Dendritic cell treated with granulocyte-macrophage colony-stimulating factor and Interleukin-4, amounts not matched to agents 40 ng/mL and 50 ng/mL, for 4 days (primary cell): ENCODE measurements at regions not wholly inside any gene's neighbourhood (a gene's known extent, or its start where the extent isn't known, plus 50 kb on each side); places are given as distances from the start of the nearest gene placed in this dataset.

ENCODE experiments used
- H3K27ac Mint-ChIP-seq: one replicate; pipeline ENCODE4 v1.8.0; 2022; ENCODE audit warnings: mild to moderate bottlenecking, mixed read lengths
- H3K27me3 Mint-ChIP-seq: one replicate; pipeline ENCODE4 v1.8.0; 2022; ENCODE audit warnings: mild to moderate bottlenecking, mixed read lengths
- H3K36me3 Mint-ChIP-seq: one replicate; pipeline ENCODE4 v1.8.0; 2022; ENCODE audit warnings: low read depth, mixed read lengths
- H3K4me1 Mint-ChIP-seq: one replicate; pipeline ENCODE4 v1.8.0; 2022; ENCODE audit warnings: low read depth, mixed read lengths
- H3K4me3 Mint-ChIP-seq: one replicate; pipeline ENCODE4 v1.8.0; 2022; ENCODE audit warnings: mild to moderate bottlenecking, moderate library complexity, mixed read lengths
- H3K9me3 Mint-ChIP-seq: one replicate; pipeline ENCODE4 v1.8.0; 2022; ENCODE audit warnings: mixed read lengths
- intact Hi-C: fragments of 100-400 bp; cut with micrococcal nuclease; formaldehyde crosslinking; loops from one replicate; pipeline ENCODE4 v1.15.0; 2022

DNA sequence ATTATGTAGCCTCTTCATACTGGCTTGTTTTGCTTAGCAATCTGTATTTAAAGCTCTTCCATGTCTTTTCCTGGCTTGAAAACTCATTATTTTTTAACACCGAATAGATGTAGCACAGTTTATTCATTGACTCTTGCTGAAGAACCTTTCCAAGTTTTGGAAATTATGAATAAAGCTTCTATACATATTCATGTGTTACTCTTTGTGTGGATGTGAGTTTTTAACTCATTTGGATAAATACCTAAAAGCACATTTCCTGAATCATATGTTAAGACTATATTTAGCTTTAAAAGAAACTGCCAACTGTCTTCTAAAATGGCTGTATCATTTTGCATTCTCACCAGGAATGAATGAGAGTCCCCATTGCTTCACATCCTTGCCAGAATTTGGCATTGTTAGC lies 2061.7 kb upstream of the AGA start:
- H3K4me3 Mint-ChIP-seq = no peak overlapping the region
- intact Hi-C loops = no loop called here
- H3K36me3 Mint-ChIP-seq = no peaks in the 10 kb centered on the region
- no peaks in the 10 kb centered on the region for H3K27me3 Mint-ChIP-seq
- H3K9me3 Mint-ChIP-seq = peaks cover 45% of the 10 kb centered on the region
- no peaks in the 10 kb centered on the region for H3K4me1 Mint-ChIP-seq
- H3K27ac Mint-ChIP-seq = no peak overlapping the region

DNA sequence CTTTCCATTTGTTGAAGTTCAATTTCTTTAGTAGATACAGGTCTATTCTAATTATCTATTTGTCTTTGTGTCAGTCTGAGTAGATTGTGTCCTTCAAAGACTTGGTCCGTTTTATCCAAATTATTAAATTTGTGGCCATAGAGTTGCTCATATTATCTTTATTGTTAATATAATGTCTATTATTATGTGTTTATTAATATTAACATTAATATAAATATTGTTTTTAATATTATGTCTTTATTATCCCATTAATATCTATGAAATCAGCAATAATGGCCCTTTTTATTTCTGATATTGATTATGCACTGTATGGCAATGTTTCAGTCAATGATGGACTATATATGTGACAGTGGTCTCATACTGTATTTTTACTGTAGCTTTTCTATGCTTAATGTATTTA lies 2067.3 kb upstream of the AGA start:
- H3K27ac Mint-ChIP-seq = no peak overlapping the region
- H3K4me3 Mint-ChIP-seq = no peak overlapping the region
- H3K36me3 Mint-ChIP-seq = no peaks in the 10 kb centered on the region
- no peaks in the 10 kb centered on the region for H3K4me1 Mint-ChIP-seq
- intact Hi-C loops = no loop called here
- H3K27me3 Mint-ChIP-seq = no peaks in the 10 kb centered on the region
- H3K9me3 Mint-ChIP-seq = peaks cover 56% of the 10 kb centered on the region

DNA sequence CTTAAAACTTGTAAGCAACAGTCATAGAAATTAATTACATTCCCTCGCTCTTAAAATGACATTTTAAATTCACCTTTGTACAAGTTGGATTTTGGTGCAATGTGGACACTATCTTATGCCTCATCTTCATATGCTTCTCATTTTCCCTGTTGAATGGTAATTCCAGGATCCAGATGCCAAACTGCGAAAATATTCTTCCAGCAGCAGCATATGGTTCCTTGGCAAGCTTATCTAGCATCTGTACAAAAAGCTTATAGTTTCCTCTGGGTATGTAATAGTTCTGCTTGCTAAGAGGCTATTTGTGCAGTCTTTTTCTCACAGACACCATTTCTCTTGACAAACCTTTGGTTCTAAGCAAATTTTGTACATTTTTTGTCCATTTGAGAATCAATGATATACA lies 2079.7 kb upstream of the AGA start:
- intact Hi-C loops = no loop called here

DNA sequence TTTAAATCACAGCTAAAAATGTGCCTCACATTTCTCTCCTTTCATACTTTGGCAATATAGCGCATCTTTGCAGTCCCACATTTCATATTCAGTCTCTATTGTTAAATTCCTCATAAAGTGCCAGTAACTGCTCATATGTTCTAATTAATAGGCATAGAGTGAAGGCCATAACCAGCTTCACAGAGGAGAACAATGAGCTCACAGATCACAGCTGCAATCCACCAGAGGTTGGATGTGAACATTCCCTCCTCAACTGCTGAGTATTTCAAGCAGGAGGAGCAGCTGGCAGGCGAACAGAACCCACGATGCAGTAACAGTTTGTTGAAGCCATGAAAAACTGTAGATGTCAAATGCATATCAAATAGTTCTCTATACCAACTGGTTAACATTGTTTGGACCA lies 2088.7 kb upstream of the AGA start:
- Mint-ChIP-seq H3K9me3 (peaks cover 16% of the 10 kb centered on the region), H3K36me3 (no peaks in the 10 kb centered on the region), H3K27me3 (no peaks in the 10 kb centered on the region), H3K4me1 (no peaks in the 10 kb centered on the region), H3K27ac (no peak overlapping the region), H3K4me3 (no peak overlapping the region)
- intact Hi-C loops = no loop called here

More for the DNA sequence above, 2079.7 kb upstream of the AGA start:
- H3K9me3 Mint-ChIP-seq = peaks cover 8% of the 10 kb centered on the region
- no peak overlapping the region for H3K27ac Mint-ChIP-seq
- H3K27me3 Mint-ChIP-seq = no peaks in the 10 kb centered on the region
- H3K4me1 Mint-ChIP-seq = no peaks in the 10 kb centered on the region
- H3K36me3 Mint-ChIP-seq = no peaks in the 10 kb centered on the region
- H3K4me3 Mint-ChIP-seq = no peak overlapping the region

DNA sequence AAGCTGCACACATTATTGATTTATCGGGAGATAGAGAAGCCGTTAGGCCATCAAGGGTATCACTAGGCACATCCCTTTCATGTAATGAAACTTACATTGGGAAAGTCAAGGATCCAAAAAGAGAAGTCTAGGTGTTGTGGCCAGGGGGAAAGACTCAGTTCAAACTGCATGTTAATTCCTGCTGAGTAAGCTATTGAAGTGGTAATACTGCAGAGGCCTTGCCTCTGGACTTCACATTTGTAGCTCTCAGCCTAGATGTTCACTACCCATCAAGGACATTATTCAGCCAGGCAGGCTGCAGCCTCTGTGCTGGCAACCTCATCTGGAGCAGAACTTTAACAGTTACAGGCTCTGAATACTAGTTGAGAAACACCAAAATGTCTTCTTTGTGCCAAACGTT lies 2094.5 kb upstream of the AGA start:
- no peak overlapping the region for H3K27ac Mint-ChIP-seq
- no peaks in the 10 kb centered on the region for H3K36me3 Mint-ChIP-seq
- intact Hi-C loops = no loop called here
- H3K4me1 Mint-ChIP-seq = no peaks in the 10 kb centered on the region
- no peaks in the 10 kb centered on the region for H3K27me3 Mint-ChIP-seq
- H3K4me3 Mint-ChIP-seq = no peak overlapping the region
- H3K9me3 Mint-ChIP-seq = peaks cover 9% of the 10 kb centered on the region

DNA sequence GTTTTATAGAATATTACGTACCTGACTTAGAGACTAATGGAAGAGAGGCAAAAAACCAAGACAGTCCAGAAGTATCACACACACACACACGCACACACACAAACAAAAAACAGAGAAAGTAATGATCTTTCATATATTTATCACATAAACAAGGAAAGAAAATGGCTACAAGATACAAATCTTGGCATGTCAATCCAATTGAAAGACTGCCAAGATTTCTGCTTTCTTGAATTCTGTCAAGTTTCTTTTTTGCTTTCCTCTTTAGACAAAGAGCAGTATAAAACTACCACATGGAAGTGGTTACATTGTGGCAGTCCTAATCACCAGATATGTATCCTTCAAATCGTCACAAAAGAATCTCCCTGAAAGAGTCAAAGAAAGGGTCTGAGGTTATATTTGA lies 2097.4 kb upstream of the AGA start:
- H3K4me1 Mint-ChIP-seq = no peaks in the 10 kb centered on the region
- no peak overlapping the region for H3K4me3 Mint-ChIP-seq
- intact Hi-C loops = no loop called here
- peaks cover 18% of the 10 kb centered on the region for H3K9me3 Mint-ChIP-seq
- no peaks in the 10 kb centered on the region for H3K36me3 Mint-ChIP-seq
- no peak overlapping the region for H3K27ac Mint-ChIP-seq
- H3K27me3 Mint-ChIP-seq = no peaks in the 10 kb centered on the region

DNA sequence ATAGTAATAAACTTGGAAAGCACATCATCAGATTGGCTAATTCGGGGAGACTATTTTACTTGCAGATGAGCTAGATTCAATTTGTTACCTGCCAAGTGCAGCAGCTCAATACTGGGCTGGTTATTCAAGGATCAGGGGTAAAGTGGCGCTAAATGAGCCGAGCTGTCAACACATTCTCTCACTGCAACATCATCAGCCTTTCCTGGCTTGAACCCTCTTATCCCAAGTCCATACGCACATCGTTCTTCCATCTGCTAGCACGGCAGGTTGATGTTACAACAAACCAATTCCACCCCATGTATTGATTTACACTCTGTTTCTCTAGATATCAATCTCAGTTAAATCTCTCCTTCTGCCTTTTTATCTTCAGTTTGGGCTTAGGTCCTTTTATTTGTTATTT lies 2101.5 kb upstream of the AGA start:
- H3K4me3 Mint-ChIP-seq = no peak overlapping the region
- H3K9me3 Mint-ChIP-seq = peaks cover 34% of the 10 kb centered on the region
- no peaks in the 10 kb centered on the region for H3K27me3 Mint-ChIP-seq
- H3K4me1 Mint-ChIP-seq = no peaks in the 10 kb centered on the region
- no peaks in the 10 kb centered on the region for H3K36me3 Mint-ChIP-seq
- intact Hi-C loops = no loop called here
- no peak overlapping the region for H3K27ac Mint-ChIP-seq

DNA sequence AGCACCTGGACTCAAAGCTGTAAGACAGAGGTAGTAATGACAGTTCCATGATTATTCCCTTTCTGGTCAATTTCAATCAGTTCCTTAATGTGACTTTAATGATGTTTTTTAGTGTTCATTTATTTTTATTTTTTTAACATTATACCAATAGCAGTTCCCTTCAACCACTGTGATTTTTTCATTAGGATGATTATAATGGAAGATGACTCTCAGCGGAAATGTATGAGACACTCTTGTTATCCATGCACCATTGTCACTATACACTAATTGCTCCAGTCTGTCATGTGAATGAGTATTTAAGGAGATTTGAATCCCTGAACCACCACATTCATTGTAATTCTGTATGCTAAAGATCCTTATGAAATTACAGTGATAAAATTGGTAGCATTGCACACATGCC lies 2102.3 kb upstream of the AGA start:
- no peaks in the 10 kb centered on the region for H3K27me3 Mint-ChIP-seq
- intact Hi-C loops = no loop called here

DNA sequence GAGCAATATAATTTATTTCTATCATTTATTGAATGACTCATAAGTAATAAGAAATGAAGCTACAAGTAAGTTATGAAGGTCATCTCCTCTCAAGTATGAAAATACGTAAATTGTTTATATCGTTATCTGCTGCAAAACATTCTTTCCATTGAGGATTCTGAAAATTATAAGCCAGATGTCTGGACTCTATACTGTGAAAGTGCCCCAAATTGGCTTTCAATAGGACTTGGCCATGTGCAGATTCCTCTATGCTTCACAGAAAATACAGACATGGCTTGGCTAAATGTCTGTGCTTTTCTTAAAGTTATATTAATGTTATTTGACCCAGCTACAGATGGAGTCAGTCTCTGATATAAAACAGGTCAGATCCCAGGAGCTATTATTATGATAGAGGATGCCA lies 2109.9 kb upstream of the AGA start:
- H3K27ac Mint-ChIP-seq = no peak overlapping the region
- H3K4me3 Mint-ChIP-seq = no peak overlapping the region
- peaks cover 9% of the 10 kb centered on the region for H3K9me3 Mint-ChIP-seq
- no peaks in the 10 kb centered on the region for H3K27me3 Mint-ChIP-seq
- intact Hi-C loops = no loop called here
- no peaks in the 10 kb centered on the region for H3K4me1 Mint-ChIP-seq
- no peaks in the 10 kb centered on the region for H3K36me3 Mint-ChIP-seq

More for the DNA sequence above, 2102.3 kb upstream of the AGA start:
- H3K4me3 Mint-ChIP-seq = no peak overlapping the region
- peaks cover 34% of the 10 kb centered on the region for H3K9me3 Mint-ChIP-seq
- H3K27ac Mint-ChIP-seq = no peak overlapping the region
- H3K36me3 Mint-ChIP-seq = no peaks in the 10 kb centered on the region
- H3K4me1 Mint-ChIP-seq = no peaks in the 10 kb centered on the region

DNA sequence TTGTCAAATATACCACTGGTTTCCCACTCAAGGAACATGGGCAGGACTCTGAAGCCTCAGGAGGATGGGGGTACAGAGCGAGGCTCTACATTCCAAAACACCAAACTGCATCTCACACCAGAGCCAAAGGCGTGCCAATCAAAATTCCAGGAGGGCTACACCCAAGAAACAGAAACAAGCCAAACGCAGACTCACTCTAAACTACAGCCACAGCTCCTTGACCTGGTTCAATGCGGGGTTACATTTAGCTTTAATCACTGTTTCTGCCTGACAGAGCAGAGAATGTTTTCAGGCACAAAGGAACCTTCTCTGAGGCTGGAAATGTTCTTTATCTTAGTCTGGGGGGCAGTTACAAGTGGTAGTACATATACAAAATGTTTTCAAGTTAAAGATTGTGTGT lies 2121.5 kb upstream of the AGA start:
- Mint-ChIP-seq H3K36me3 (no peaks in the 10 kb centered on the region), H3K4me3 (no peak overlapping the region), H3K27me3 (no peaks in the 10 kb centered on the region), H3K4me1 (no peaks in the 10 kb centered on the region), H3K27ac (no peak overlapping the region), H3K9me3 (peaks cover 51% of the 10 kb centered on the region)
- intact Hi-C loops = no loop called here

DNA sequence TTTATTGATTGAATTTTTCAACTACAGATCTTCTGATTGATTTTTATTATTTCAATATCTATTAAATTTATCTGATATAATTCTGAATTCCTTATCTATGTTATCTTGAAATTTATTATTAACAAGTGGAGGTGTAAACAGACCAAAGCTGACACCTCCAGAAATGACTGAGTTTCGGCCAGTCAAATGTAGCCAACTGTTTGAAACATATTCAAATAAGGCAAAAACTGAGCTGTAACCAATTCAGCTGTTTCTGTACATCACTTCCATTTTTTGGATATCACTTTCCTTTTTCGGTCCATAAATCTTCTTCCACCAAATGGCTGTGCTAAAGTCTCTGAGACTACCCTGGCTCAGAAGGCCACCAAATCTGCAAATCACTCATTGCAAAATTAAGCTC lies 2127.3 kb upstream of the AGA start:
- Mint-ChIP-seq H3K27ac (no peak overlapping the region), H3K4me3 (no peak overlapping the region), H3K36me3 (no peaks in the 10 kb centered on the region), H3K9me3 (peaks cover 72% of the 10 kb centered on the region), H3K27me3 (no peaks in the 10 kb centered on the region), H3K4me1 (no peaks in the 10 kb centered on the region)
- intact Hi-C loops = no loop called here

DNA sequence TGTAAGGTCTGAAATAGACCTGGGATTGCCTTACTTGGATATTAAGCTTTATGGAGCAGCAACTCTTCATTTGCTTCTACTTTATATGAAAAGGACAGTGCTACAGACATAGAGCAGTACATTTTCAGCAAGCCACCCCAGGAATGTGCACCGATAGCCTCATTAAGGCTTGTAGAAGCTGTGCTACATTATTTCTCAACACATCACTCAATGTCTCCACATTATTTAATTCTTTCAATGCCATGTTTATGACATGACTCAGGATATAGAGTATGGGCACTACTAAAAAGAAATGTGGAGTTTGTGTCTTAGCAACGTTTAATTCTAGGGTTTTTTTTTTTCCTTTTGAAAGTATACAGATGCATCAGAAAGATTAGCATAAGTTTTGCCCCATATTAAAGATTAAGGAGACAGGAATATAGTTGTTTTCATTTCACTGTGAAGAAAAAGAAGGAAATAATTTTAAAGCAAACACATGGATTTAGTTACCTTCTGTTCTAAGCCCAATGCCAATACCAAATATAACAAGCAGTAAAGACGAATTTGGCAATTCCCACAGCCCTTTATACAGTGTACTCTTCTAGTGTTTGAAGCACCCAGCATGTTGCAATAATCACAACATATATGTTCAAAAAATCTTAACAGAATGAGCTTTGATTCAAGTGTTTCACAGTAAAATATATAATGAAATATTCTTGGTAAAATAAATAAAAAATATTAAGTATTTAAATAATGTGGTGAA lies 2140.1 kb upstream of the AGA start:
- H3K4me3 Mint-ChIP-seq = no peak overlapping the region
- H3K27me3 Mint-ChIP-seq = no peaks in the 10 kb centered on the region
- no peak overlapping the region for H3K27ac Mint-ChIP-seq
- intact Hi-C loops = no loop called here
- H3K36me3 Mint-ChIP-seq = no peaks in the 10 kb centered on the region
- no peaks in the 10 kb centered on the region for H3K4me1 Mint-ChIP-seq
- peaks cover 29% of the 10 kb centered on the region for H3K9me3 Mint-ChIP-seq

DNA sequence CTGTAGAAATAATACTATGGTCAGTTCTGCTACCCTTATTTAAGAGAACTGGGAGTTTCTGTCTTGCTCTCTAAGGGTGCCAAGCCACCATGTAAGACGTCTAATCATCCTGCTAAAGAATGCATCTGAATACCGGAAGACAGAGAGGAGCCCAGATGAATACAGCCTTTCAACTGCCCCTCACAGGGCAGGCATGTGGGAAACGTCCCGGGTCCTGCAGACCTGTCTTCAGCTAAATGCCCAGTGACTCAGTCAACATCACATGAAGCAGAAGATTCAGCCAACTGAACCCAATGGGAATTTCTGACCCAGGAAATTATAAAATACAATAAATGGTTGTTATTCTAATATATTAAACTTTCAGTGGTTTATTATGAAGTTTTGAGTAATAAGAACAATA lies 2141.0 kb upstream of the AGA start:
- Mint-ChIP-seq H3K27me3 (no peaks in the 10 kb centered on the region), H3K4me1 (no peaks in the 10 kb centered on the region), H3K9me3 (peaks cover 26% of the 10 kb centered on the region), H3K27ac (no peak overlapping the region), H3K36me3 (no peaks in the 10 kb centered on the region), H3K4me3 (no peak overlapping the region)
- intact Hi-C loops = no loop called here

DNA sequence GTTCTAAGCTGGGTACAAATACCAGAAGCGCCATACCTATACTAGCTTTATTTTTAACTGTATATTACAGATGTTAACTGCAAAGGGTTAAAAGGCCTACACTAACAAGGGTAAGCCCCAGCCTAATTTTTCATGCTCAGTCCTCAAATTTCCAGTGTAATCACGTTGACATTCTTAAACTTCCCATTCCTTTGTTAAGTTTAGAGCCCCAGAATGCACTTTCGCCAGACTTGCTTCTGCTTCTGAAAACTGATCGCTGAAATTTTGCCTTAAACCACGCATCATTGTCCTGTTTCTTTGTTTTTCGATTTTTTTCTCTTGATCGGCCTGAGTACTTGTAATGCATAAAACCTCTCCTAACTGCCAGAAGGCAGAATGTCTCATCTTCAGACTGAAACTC lies 2141.9 kb upstream of the AGA start:
- H3K4me1 Mint-ChIP-seq = no peaks in the 10 kb centered on the region
- no peak overlapping the region for H3K27ac Mint-ChIP-seq
- no peak overlapping the region for H3K4me3 Mint-ChIP-seq
- no peaks in the 10 kb centered on the region for H3K36me3 Mint-ChIP-seq
- intact Hi-C loops = no loop called here
- no peaks in the 10 kb centered on the region for H3K27me3 Mint-ChIP-seq
- H3K9me3 Mint-ChIP-seq = peaks cover 19% of the 10 kb centered on the region

DNA sequence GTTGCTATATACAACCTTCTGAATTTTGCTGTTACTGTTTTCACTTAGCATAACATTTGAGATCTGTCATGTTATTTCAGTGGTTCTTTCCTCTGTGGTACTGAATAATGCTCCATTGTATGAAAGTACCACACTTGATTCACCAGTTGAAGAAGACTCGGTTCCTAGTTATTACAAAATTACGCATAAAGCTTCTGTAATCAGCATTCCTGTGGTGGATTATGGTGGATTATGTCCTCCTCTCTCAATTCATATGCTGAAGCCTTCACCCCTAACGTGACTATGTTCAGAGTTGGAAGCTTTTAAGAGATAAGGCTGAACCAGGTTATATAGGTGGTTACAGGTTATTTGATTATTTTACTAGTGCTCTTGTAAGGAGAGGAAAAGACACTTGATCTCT lies 2143.5 kb upstream of the AGA start:
- intact Hi-C loops = no loop called here
- no peaks in the 10 kb centered on the region for H3K4me1 Mint-ChIP-seq
- H3K4me3 Mint-ChIP-seq = no peak overlapping the region
- H3K27ac Mint-ChIP-seq = no peak overlapping the region
- no peaks in the 10 kb centered on the region for H3K36me3 Mint-ChIP-seq
- peaks cover 15% of the 10 kb centered on the region for H3K9me3 Mint-ChIP-seq
- no peaks in the 10 kb centered on the region for H3K27me3 Mint-ChIP-seq
